Tongue (tissue), 2 donors: ENCODE measurements at regions not wholly inside any gene's neighbourhood (a gene's known extent, or its start where the extent isn't known, plus 50 kb on each side); places are given as distances from the start of the nearest gene placed in this dataset. TPM values are rescaled to one million over a fixed set of nuclear protein-coding genes. Genes with fewer than 3 reads are reported as not detected.
"Not testable (repeated sequence)": the region's sequence is repeated elsewhere in the genome, so short reads cannot be mapped to it uniquely, and the experiment has no call there.

Source experiments
- DNase-seq: peaks from one replicate; pipeline ENCODE4 v3.0.0-alpha.2; 2015
- small RNA-seq: library from RNA; depleted of rRNA; stranded (forward); fragments of <200 nt; gene quantifications from one replicate; pipeline ENCODE3, GENCODE V24; 2014; ENCODE audit warnings: low replicate concordance

DNA sequence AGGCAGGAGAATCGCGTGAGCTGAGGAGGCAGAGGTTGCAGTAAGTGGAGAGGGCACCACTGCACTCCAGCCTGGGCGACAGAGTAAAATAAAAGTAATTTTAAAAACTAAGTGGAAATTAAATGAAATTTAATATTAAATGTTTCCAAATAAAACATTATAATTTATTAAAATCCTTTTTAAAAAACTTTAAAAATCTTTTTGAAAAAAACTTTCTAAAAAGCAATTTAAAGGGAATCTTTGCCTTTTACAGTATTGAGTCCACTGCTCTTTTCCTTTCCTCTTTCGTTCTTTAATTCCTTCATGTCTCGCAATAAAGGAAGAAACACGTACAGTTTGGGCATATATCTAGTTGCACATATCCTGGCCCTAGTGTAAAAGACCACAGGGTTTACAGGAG is 77.8 kb upstream of the DMRT1 start:
- DNase-seq = no peak

DNA sequence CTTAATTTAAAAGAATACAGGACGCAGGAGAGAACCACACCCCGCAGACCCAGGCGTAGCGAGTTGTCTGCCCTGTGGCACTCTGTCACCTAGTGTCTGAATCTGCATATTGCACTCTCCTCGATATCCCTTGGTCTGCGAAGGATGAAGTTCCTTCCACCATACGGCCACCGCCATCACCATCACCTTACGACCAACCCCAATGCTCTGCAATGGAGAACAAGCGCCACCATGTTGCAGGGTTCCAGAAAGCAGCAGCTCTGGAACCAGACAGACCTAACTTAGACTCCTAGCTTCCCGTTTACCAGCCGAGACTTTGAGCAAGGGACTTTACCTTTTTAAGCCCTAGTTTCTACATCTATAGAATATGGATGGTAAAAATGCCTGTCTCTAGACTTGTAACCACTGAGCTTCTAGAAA is 77.4 kb upstream of the DMRT1 start:
- DNase-seq = peak; percentile 74

DNA sequence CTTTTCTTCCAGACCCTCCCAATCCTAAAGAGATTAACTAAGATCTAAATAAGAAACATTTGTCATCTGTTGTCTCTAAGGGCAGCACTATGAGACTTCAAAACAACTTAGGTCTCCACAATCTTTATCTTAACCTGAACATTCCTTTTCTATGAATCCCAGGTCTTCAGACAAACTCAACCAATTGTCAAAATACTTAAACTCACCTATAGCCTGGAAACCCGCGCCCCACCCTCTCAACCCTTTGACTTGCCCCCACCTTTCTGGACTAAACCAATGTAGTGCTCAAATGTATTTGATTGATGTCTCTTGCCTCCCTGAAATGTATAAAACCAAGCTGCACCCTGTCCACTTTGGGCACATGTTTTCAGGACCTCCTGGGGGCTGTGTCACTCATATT is 76.5 kb upstream of the DMRT1 start:
- no peak for DNase-seq

DNA sequence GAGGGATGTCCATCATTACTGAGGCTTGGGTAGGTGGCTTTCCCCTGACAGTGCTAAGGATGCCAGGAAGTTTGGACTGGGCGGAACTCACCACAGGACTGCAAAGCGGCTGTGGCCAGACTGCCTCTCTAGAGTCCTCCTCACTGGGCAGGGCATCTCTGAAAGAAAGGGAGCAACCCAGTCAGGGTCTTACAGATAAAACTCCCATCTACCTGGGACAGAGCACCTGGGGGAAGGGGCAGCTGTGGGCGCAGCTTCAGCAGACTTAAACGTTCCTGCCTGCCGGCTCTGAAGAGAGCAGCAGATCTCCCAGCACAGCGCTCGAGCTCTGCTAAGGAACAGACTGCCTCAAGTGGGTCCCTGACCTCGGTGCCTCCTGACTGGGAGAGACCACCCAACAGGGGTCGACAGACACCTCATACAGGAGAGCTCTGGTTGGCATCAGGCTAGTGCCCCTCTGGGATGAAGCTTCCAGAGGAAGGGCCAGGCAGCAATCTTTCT is 74.4 kb upstream of the DMRT1 start:
- not testable (repeated sequence) for DNase-seq

- DNase-seq = no peak
Observed at GRCh38 chr9:776086-776485, 65.4 kb upstream of the DMRT1 start.

- DNase-seq = no peak
Observed at GRCh38 chr9:777978-778377, 63.5 kb upstream of the DMRT1 start.

DNA sequence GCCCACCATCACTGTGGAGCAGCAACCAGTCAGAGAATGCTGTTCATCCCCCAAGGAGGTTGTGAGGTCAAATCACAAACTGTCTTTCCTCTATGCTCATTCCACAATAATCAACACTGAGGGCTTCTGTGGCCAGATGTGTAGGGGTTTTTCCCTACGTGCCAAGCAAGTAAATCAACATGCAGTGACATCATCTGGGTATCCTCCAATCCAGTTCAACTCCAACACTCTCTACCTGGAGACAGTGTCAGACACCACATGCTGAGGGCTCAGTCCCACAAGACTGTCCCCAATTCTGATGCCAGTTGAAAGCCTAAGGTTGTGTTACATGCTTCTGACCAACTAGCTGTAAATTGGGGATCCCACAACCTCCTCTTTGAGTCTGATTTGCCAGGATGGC is 57.3 kb upstream of the DMRT1 start:
- DNase-seq = no peak

DNA sequence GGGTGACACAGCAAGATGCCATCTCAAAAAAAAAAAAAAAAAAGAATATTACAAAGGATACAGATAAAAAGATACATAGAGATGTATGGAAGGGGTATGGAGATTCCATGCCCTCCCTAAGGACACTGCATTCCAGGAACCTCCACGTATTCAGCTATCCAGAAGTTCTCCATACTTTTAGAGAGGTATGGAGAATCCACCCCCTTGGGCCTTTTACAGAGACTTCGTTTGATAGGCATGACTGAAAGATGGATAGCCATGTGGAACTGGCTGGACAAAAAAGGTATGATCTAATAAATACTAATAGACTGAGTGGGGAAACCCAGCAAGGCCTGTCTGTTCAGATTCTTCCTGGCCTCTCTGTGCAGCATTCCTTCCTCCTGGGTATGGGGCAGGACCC is 56.6 kb upstream of the DMRT1 start:
- DNase-seq = no peak

- DNase-seq = no peak
Observed at GRCh38 chr9:785997-786396, 55.5 kb upstream of the DMRT1 start.

GRCh38 chr9:786405-786804 is 55.1 kb upstream of the DMRT1 start:
- DNase-seq = no peak

DNA sequence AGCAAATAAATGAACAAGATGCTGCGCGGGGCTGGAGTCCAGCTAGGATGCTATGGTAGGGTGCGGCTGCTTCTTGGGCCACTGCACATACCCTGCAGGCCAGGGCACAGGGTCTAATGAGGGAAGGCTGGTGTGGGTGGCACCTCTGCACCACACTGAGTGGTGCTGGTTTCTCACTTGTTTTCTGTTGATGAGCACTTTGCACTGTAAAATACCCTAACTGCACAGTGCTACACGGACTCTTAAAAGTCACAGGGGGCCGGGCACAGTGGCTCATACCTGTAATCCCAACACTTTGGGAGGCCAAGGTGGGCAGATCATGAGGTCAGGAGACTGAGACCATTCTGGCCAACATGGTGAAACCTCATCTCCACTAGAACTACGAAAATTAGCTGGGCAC is 52.7 kb upstream of the DMRT1 start:
- no peak for DNase-seq

Small RNA genes lying in the stretch of these regions (small RNA-seq; reads per million reads assigned to genes)
- not detected for gene AL392089.1
- gene RNU6-1327P = not detected
